ENCODE measurements at regions not wholly inside any gene's neighbourhood (a gene's known extent, or its start where the extent isn't known, plus 50 kb on each side); places are given as distances from the start of the nearest gene placed in this dataset.

GRCh38 chr10:129224065-129224464 lies 243.0 kb upstream of the MGMT start:
- TF ChIP-seq SIN3A (IDR thresholded peaks at IDR 0.05; ENCODE audit: borderline replicate concordance, insufficient read depth, low read length) (no peak), REST (IDR thresholded peaks at IDR 0.05; ENCODE audit: insufficient read depth in 1 of 2, low read depth in 2 of 2, low read length in 2 of 2) (no peak), FOXP2 (optimal IDR thresholded peaks at IDR 0.05; ENCODE audit: borderline replicate concordance, extremely low read depth, extremely low read length, insufficient read depth) (no peak), TAF1 (IDR thresholded peaks at IDR 0.05; ENCODE audit: borderline replicate concordance, insufficient read depth, low read length) (no peak)

- TF ChIP-seq TAF1 (IDR thresholded peaks at IDR 0.05; ENCODE audit: borderline replicate concordance, insufficient read depth, low read length), result no peak
- TF ChIP-seq REST (IDR thresholded peaks at IDR 0.05; ENCODE audit: insufficient read depth in 1 of 2, low read depth in 2 of 2, low read length in 2 of 2), result no peak
- TF ChIP-seq POLR2AphosphoS5 (IDR thresholded peaks at IDR 0.05; ENCODE audit: low read depth, low read length), result no peak
- TF ChIP-seq FOXP2 (optimal IDR thresholded peaks at IDR 0.05; ENCODE audit: borderline replicate concordance, extremely low read depth, extremely low read length, insufficient read depth), result no peak
- TF ChIP-seq SIN3A (IDR thresholded peaks at IDR 0.05; ENCODE audit: borderline replicate concordance, insufficient read depth, low read length), result no peak
Measured at GRCh38 chr10:129231821-129232220, 235.2 kb upstream of the MGMT start.

- no peak for TF ChIP-seq TAF1 (IDR thresholded peaks at IDR 0.05; ENCODE audit: borderline replicate concordance, insufficient read depth, low read length)
- TF ChIP-seq SIN3A (IDR thresholded peaks at IDR 0.05; ENCODE audit: borderline replicate concordance, insufficient read depth, low read length), result no peak
- no peak for TF ChIP-seq FOXP2 (optimal IDR thresholded peaks at IDR 0.05; ENCODE audit: borderline replicate concordance, extremely low read depth, extremely low read length, insufficient read depth)
- TF ChIP-seq REST (IDR thresholded peaks at IDR 0.05; ENCODE audit: insufficient read depth in 1 of 2, low read depth in 2 of 2, low read length in 2 of 2), result no peak
- no peak for TF ChIP-seq POLR2AphosphoS5 (IDR thresholded peaks at IDR 0.05; ENCODE audit: low read depth, low read length)
Measured at GRCh38 chr10:129233351-129234148, 233.5 kb upstream of the MGMT start.

GRCh38 chr10:129236274-129236691 lies 230.8 kb upstream of the MGMT start:
- TF ChIP-seq TAF1 (IDR thresholded peaks at IDR 0.05; ENCODE audit: borderline replicate concordance, insufficient read depth, low read length) (no peak), REST (IDR thresholded peaks at IDR 0.05; ENCODE audit: insufficient read depth in 1 of 2, low read depth in 2 of 2, low read length in 2 of 2) (no peak), POLR2AphosphoS5 (IDR thresholded peaks at IDR 0.05; ENCODE audit: low read depth, low read length) (no peak), SIN3A (IDR thresholded peaks at IDR 0.05; ENCODE audit: borderline replicate concordance, insufficient read depth, low read length) (no peak), FOXP2 (optimal IDR thresholded peaks at IDR 0.05; ENCODE audit: borderline replicate concordance, extremely low read depth, extremely low read length, insufficient read depth) (no peak)

Measured in PFSK-1 (cell line).